ENCODE measurements at regions not wholly inside any gene's neighbourhood (a gene's known extent, or its start where the extent isn't known, plus 50 kb on each side); places are given as distances from the start of the nearest gene placed in this dataset.

GRCh38 chr10:91049988-91050360, 129.1 kb upstream of the ANKRD1 start:
- no peak overlapping the region for H3K27ac ChIP-seq
- TF ChIP-seq, protein P1, sequence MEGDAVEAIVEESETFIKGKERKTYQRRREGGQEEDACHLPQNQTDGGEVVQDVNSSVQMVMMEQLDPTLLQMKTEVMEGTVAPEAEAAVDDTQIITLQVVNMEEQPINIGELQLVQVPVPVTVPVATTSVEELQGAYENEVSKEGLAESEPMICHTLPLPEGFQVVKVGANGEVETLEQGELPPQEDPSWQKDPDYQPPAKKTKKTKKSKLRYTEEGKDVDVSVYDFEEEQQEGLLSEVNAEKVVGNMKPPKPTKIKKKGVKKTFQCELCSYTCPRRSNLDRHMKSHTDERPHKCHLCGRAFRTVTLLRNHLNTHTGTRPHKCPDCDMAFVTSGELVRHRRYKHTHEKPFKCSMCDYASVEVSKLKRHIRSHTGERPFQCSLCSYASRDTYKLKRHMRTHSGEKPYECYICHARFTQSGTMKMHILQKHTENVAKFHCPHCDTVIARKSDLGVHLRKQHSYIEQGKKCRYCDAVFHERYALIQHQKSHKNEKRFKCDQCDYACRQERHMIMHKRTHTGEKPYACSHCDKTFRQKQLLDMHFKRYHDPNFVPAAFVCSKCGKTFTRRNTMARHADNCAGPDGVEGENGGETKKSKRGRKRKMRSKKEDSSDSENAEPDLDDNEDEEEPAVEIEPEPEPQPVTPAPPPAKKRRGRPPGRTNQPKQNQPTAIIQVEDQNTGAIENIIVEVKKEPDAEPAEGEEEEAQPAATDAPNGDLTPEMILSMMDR (IDR thresholded peaks at IDR 0.05), result no peak
- no peak for TF ChIP-seq ZFX (IDR thresholded peaks at IDR 0.05; ENCODE audit: borderline replicate concordance)

DNA sequence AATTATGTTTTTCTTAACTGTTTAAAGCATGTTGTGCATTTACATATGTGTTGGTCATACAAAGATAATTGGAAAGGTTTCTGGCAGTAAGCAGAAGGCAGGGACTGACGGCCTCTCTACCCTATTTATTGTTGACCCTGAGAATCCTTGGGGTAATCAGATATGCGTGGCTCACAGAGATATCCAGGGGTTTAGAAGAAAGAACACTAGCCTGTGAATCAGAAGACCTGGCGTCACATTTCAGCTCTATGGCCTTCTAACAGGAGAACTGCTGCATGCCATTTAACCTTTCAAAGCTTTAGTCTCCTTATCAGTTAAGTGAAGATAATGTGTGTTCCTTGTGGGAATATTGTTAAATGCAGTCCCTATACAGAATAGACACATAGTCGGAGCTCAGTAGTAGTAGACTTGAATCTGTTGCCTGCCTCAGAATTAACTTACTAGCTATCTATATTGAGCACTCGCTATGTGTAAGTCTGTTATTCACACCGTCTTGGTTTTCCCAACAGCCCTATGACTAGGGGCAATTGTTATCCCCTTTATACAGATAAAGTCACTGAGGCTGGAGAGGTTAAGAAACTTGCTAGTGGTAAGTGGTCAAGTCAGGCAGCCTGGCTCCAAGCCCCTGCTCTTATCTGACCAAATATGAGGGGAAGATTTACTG, 129.6 kb upstream of the ANKRD1 start:
- no peak for TF ChIP-seq ZFX (IDR thresholded peaks at IDR 0.05; ENCODE audit: borderline replicate concordance)
- TF ChIP-seq, protein P1 (IDR thresholded peaks at IDR 0.05), result no peak
- H3K27ac ChIP-seq, result no peak overlapping the region

DNA sequence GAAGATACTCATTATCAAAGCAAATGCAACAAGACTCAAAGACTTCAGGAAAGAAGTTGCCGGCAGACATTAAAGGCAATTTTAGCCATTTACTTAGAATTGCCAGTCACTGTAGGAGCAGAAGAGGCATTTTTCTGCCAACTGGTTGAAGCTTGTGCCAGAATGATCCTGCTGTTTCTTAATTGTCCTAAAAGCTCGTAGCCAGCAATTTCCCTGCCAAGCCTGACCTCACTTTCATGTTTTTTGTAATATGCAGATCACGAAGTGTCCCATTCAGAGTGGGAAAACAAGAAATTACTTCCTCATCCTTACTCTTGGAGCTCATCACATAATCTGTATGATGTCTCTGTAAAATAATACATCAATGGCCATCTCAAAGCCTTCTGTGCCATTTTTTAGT, 130.9 kb upstream of the ANKRD1 start:
- H3K27ac ChIP-seq, result no peak overlapping the region
- TF ChIP-seq, protein P1 (IDR thresholded peaks at IDR 0.05), result no peak
- TF ChIP-seq ZFX (IDR thresholded peaks at IDR 0.05; ENCODE audit: borderline replicate concordance), result no peak

DNA sequence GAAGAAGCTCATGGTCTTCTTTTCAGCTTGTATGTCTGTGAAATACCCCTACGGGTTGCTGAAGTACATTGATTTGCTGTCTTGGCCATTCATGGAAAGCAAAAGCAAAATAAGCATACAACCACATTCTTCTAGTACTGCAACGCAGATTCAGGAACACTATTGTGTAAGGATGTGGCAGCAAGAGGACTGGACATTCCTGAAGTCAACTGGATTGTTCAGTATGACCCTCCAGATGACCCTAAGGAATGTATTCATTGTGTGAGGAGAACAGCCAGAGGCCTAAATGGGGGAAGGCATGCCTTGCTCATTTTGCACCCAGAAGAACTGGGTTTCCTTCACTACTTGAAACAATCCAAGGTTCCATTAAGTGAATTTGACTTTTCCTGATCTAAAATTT, 133.4 kb upstream of the ANKRD1 start:
- no peak for TF ChIP-seq ZFX (IDR thresholded peaks at IDR 0.05; ENCODE audit: borderline replicate concordance)
- TF ChIP-seq, protein P1 (IDR thresholded peaks at IDR 0.05), result no peak
- no peak overlapping the region for H3K27ac ChIP-seq

- TF ChIP-seq, protein P1 (IDR thresholded peaks at IDR 0.05), result no peak
- TF ChIP-seq ZFX (IDR thresholded peaks at IDR 0.05; ENCODE audit: borderline replicate concordance), result no peak
- no peak overlapping the region for H3K27ac ChIP-seq
These were observed 140.3 kb upstream of the ANKRD1 start for GRCh38 chr10:91061187-91061586.

GRCh38 chr10:91061608-91062007, 140.7 kb upstream of the ANKRD1 start:
- H3K27ac ChIP-seq, result no peak overlapping the region
- TF ChIP-seq, protein P1 (IDR thresholded peaks at IDR 0.05), result no peak
- TF ChIP-seq ZFX (IDR thresholded peaks at IDR 0.05; ENCODE audit: borderline replicate concordance), result no peak

- H3K27ac ChIP-seq, result no peak overlapping the region
- no peak for TF ChIP-seq ZFX (IDR thresholded peaks at IDR 0.05; ENCODE audit: borderline replicate concordance)
- TF ChIP-seq, protein P1 (IDR thresholded peaks at IDR 0.05), result no peak
These were observed 141.2 kb upstream of the ANKRD1 start for GRCh38 chr10:91062091-91062490.
